ENCODE measurements at regions not wholly inside any gene's neighbourhood (a gene's known extent, or its start where the extent isn't known, plus 50 kb on each side); places are given as distances from the start of the nearest gene placed in this dataset.

DNA sequence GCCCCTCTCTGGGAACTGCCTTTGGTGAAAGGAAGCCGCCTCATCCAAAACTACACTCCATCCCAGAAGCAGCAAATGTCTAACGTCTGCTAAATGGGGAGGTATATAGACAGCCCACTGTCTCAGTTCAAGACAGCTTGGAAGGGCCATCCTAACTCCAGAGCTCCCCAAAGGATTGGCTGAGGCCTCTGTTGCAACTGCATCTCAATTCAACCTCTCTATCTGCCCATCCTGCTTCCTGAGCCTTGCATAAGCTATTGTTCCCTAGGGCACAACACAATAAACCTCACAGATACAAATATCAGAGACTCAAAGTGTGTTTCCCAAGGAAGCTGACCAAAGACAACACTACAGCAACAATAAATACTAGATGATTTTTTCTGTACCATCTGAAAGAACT lies 495.2 kb upstream of the SOX5 start:
- Histone ChIP-seq H3K27me3 (no peaks in the 10 kb centered on the region), H3K9ac (no peak overlapping the region), H3K4me3 (no peak overlapping the region), H3K4me1 (peaks cover 9% of the 10 kb centered on the region), H3K36me3 (no peaks in the 10 kb centered on the region), H3K4me2 (no peak overlapping the region), H3K79me2 (ENCODE audit: low read depth) (no peaks in the 10 kb centered on the region), H2AFZ (replicated peaks) (no peak overlapping the region), H3K27ac (no peak overlapping the region), H3K9me3 (ENCODE audit: low read depth) (no peaks in the 10 kb centered on the region), H4K20me1 (ENCODE audit: low read depth) (no peaks in the 10 kb centered on the region), H3F3A (ENCODE audit: low read depth) (no peaks in the 10 kb centered on the region)
- DNase-seq (ENCODE audit: low spot score), result no peak
- TF ChIP-seq EZH2phosphoT487 (IDR thresholded peaks at IDR 0.05) (no peak), EZH2 (IDR thresholded peaks at IDR 0.05) (no peak)
- TF ChIP-seq, protein P1, sequence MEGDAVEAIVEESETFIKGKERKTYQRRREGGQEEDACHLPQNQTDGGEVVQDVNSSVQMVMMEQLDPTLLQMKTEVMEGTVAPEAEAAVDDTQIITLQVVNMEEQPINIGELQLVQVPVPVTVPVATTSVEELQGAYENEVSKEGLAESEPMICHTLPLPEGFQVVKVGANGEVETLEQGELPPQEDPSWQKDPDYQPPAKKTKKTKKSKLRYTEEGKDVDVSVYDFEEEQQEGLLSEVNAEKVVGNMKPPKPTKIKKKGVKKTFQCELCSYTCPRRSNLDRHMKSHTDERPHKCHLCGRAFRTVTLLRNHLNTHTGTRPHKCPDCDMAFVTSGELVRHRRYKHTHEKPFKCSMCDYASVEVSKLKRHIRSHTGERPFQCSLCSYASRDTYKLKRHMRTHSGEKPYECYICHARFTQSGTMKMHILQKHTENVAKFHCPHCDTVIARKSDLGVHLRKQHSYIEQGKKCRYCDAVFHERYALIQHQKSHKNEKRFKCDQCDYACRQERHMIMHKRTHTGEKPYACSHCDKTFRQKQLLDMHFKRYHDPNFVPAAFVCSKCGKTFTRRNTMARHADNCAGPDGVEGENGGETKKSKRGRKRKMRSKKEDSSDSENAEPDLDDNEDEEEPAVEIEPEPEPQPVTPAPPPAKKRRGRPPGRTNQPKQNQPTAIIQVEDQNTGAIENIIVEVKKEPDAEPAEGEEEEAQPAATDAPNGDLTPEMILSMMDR (IDR thresholded peaks at IDR 0.05), result no peak
- no peak overlapping the region for H3K4me3 Mint-ChIP-seq
- peaks cover 5% of the 10 kb centered on the region for H3K9me3 Mint-ChIP-seq
- no peaks in the 10 kb centered on the region for H3K27me3 Mint-ChIP-seq (ENCODE audit: insufficient read depth, low read depth)
- H3K4me1 Mint-ChIP-seq, result peaks cover 14% of the 10 kb centered on the region
- no peak overlapping the region for H3K27ac Mint-ChIP-seq
- H3K36me3 Mint-ChIP-seq, result peaks cover 8% of the 10 kb centered on the region

DNA sequence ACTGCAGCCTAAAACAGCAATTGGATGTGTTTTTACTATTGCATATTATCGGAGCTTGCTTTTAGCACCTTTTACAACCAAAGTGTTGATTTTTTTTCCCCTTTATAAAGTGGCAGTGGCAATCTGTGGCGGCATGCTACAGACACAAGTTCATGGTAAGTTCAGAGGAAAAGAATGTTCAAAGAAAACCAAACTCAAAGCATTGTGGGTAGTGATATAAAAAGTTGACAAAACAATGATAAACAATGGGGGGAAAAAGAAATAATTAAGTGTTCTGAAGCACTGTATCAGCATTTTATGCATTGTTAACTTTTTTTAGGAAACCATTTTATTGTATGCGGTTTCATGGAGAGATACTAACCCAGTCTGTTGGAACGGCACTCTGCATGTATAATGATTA lies 492.0 kb upstream of the SOX5 start:
- Histone ChIP-seq H2AFZ (replicated peaks) (no peak overlapping the region), H3K9ac (no peak overlapping the region), H3K79me2 (ENCODE audit: low read depth) (no peaks in the 10 kb centered on the region), H3K4me1 (peaks cover 9% of the 10 kb centered on the region), H3K4me2 (no peak overlapping the region), H3K9me3 (ENCODE audit: low read depth) (no peaks in the 10 kb centered on the region), H3K4me3 (no peak overlapping the region), H3F3A (ENCODE audit: low read depth) (no peaks in the 10 kb centered on the region), H3K27me3 (no peaks in the 10 kb centered on the region), H3K36me3 (no peaks in the 10 kb centered on the region), H4K20me1 (ENCODE audit: low read depth) (no peaks in the 10 kb centered on the region), H3K27ac (no peak overlapping the region)
- H3K36me3 Mint-ChIP-seq, result peaks cover 13% of the 10 kb centered on the region
- peaks cover 15% of the 10 kb centered on the region for H3K9me3 Mint-ChIP-seq
- no peak overlapping the region for H3K4me3 Mint-ChIP-seq
- H3K4me1 Mint-ChIP-seq, result peaks cover 14% of the 10 kb centered on the region
- no peak for DNase-seq (ENCODE audit: low spot score)
- peaks cover 2% of the 10 kb centered on the region for H3K27me3 Mint-ChIP-seq (ENCODE audit: insufficient read depth, low read depth)
- no peak overlapping the region for H3K27ac Mint-ChIP-seq
- TF ChIP-seq, protein P1 (IDR thresholded peaks at IDR 0.05), result no peak
- TF ChIP-seq EZH2 (IDR thresholded peaks at IDR 0.05), result no peak
- TF ChIP-seq EZH2phosphoT487 (IDR thresholded peaks at IDR 0.05), result no peak

DNA sequence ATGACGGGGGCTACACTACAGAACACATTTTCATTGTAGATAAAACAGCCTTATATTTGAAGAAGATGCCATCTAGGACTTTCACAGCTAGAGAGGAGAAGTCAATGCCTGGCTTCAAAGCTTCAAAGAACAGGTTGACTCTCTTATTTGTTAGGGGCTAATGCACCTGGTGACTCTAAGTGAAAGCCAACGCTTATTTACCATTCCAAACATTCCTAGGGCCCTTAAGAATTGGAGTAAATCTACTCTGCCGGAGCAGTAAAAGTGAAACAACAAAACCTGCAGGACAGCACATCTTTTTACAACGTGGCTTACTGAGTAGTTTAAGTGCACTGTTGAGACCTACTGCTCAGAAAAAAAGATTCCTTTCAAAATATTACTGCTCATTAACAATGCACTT lies 487.2 kb upstream of the SOX5 start:
- H3K27ac Mint-ChIP-seq, result no peak overlapping the region
- Histone ChIP-seq H3K27ac (no peak overlapping the region), H2AFZ (replicated peaks) (no peak overlapping the region), H3K9ac (no peak overlapping the region), H4K20me1 (ENCODE audit: low read depth) (no peaks in the 10 kb centered on the region), H3K27me3 (no peaks in the 10 kb centered on the region), H3K4me1 (no peaks in the 10 kb centered on the region), H3K4me3 (no peak overlapping the region), H3K4me2 (no peak overlapping the region), H3K9me3 (ENCODE audit: low read depth) (no peaks in the 10 kb centered on the region), H3K79me2 (ENCODE audit: low read depth) (no peaks in the 10 kb centered on the region), H3F3A (ENCODE audit: low read depth) (no peaks in the 10 kb centered on the region), H3K36me3 (no peaks in the 10 kb centered on the region)
- H3K36me3 Mint-ChIP-seq, result peaks cover 26% of the 10 kb centered on the region
- TF ChIP-seq EZH2 (IDR thresholded peaks at IDR 0.05), result no peak
- no peak for TF ChIP-seq EZH2phosphoT487 (IDR thresholded peaks at IDR 0.05)
- TF ChIP-seq, protein P1 (IDR thresholded peaks at IDR 0.05), result no peak
- no peak overlapping the region for H3K4me3 Mint-ChIP-seq
- peaks cover 2% of the 10 kb centered on the region for H3K27me3 Mint-ChIP-seq (ENCODE audit: insufficient read depth, low read depth)
- H3K9me3 Mint-ChIP-seq, result peaks cover 28% of the 10 kb centered on the region
- DNase-seq (ENCODE audit: low spot score), result no peak
- no peaks in the 10 kb centered on the region for H3K4me1 Mint-ChIP-seq

All from neural progenitor cell (in vitro differentiated cells).